H9 (cell line): ENCODE measurements at regions not wholly inside any gene's neighbourhood (a gene's known extent, or its start where the extent isn't known, plus 50 kb on each side); places are given as distances from the start of the nearest gene placed in this dataset.

ENCODE experiments used
- DNase-seq: peaks from one replicate; pipeline ENCODE4 v3.0.0-alpha.2; 2017
- H2AFZ ChIP-seq: one replicate; pipeline ENCODE4 v1.6.1; 2013; ENCODE audit warnings: mild to moderate bottlenecking, low read length, control low read depth, moderate library complexity
- H2AK5ac ChIP-seq: 2 replicates; pipeline ENCODE4 v1.6.1; 2013; ENCODE audit warnings: low read length, control low read depth, mixed read lengths; ENCODE audit not compliant: insufficient read length
- H2BK120ac ChIP-seq: one replicate; pipeline ENCODE4 v1.6.1; 2013; ENCODE audit warnings: low read depth, mild to moderate bottlenecking, low read length, control low read depth, inconsistent platforms; ENCODE audit not compliant: poor library complexity, severe bottlenecking
- H2BK12ac ChIP-seq: 2 replicates; pipeline ENCODE4 v1.6.1; 2013; ENCODE audit warnings: low read length, control low read depth, mixed read lengths, low read depth; ENCODE audit not compliant: insufficient read length
- H2BK15ac ChIP-seq: 2 replicates; pipeline ENCODE4 v1.6.1; 2013; ENCODE audit warnings: low read depth, low read length, control low read depth
- H2BK20ac ChIP-seq: one replicate; pipeline ENCODE4 v1.6.1; 2013; ENCODE audit warnings: low read depth, mild to moderate bottlenecking, low read length, control low read depth, inconsistent platforms; ENCODE audit not compliant: poor library complexity, severe bottlenecking
- H2BK5ac ChIP-seq: 2 replicates; pipeline ENCODE4 v1.6.1; 2013; ENCODE audit warnings: low read length, control low read depth, mixed read lengths; ENCODE audit not compliant: insufficient read length
- H3K14ac ChIP-seq: 2 replicates; pipeline ENCODE4 v1.6.1; 2013; ENCODE audit warnings: low read length, control low read depth; ENCODE audit not compliant: insufficient read depth
- H3K18ac ChIP-seq: 2 replicates; pipeline ENCODE4 v1.6.1; 2013; ENCODE audit warnings: low read depth, mild to moderate bottlenecking, mixed read lengths, low read length, control low read depth; ENCODE audit not compliant: insufficient read length
- H3K23ac ChIP-seq: 2 replicates; pipeline ENCODE4 v1.6.1; 2013; ENCODE audit warnings: low read length, control low read depth, mixed read lengths, low read depth; ENCODE audit not compliant: insufficient read length
- H3K23me2 ChIP-seq: 2 replicates; pipeline ENCODE4 v1.6.1; 2013; ENCODE audit warnings: low read depth, mild to moderate bottlenecking, mixed read lengths, low read length, control low read depth; ENCODE audit not compliant: insufficient read length, poor library complexity, severe bottlenecking
- H3K27ac ChIP-seq: 2 replicates; pipeline ENCODE4 v1.5.1; 2013; ENCODE audit warnings: low read length, control low read depth, mixed read lengths, low read depth; ENCODE audit not compliant: insufficient read length
- H3K27me3 ChIP-seq: 2 replicates; pipeline ENCODE4 v1.6.1; 2013; ENCODE audit warnings: low read length, control low read depth, inconsistent platforms; ENCODE audit not compliant: insufficient read depth
- H3K4ac ChIP-seq: 2 replicates; pipeline ENCODE4 v1.6.1; 2013; ENCODE audit warnings: low read depth, mild to moderate bottlenecking, control low read depth, inconsistent platforms, low read length, moderate library complexity
- H3K4me1 ChIP-seq: 2 replicates; pipeline ENCODE4 v1.6.1; 2013; ENCODE audit warnings: low read length, control low read depth, inconsistent platforms; ENCODE audit not compliant: insufficient read depth
- H3K4me2 ChIP-seq: 2 replicates; pipeline ENCODE4 v1.6.1; 2013; ENCODE audit warnings: low read length, control low read depth, mixed read lengths; ENCODE audit not compliant: insufficient read length, insufficient read depth
- H3K56ac ChIP-seq: 2 replicates; pipeline ENCODE4 v1.6.1; 2013; ENCODE audit warnings: low read depth, mild to moderate bottlenecking, mixed read lengths, low read length, control low read depth; ENCODE audit not compliant: insufficient read length
- H3K79me1 ChIP-seq: 2 replicates; pipeline ENCODE4 v1.6.1; 2013; ENCODE audit warnings: low read depth, mild to moderate bottlenecking, moderate library complexity, low read length, control low read depth, inconsistent platforms; ENCODE audit not compliant: insufficient read depth, poor library complexity, severe bottlenecking
- H3K79me2 ChIP-seq: 2 replicates; pipeline ENCODE4 v1.6.1; 2013; ENCODE audit warnings: low read length, control low read depth, inconsistent platforms; ENCODE audit not compliant: insufficient read depth
- H3K9ac ChIP-seq: 2 replicates; pipeline ENCODE4 v1.6.1; 2013; ENCODE audit warnings: low read length, control low read depth, mixed read lengths; ENCODE audit not compliant: insufficient read length; ENCODE audit errors: extremely low read depth
- H3K9me3 ChIP-seq: one replicate; pipeline ENCODE4 v1.6.1; 2013; ENCODE audit warnings: low read depth, low read length, inconsistent platforms; ENCODE audit not compliant: control insufficient read depth
- H3T11ph ChIP-seq: one replicate; pipeline ENCODE4 v1.6.1; 2013; ENCODE audit warnings: mild to moderate bottlenecking, low read length, control low read depth, inconsistent platforms
- H4K20me1 ChIP-seq: one replicate; pipeline ENCODE4 v1.6.1; 2013; ENCODE audit not compliant: control insufficient read depth, insufficient read length, insufficient read depth
- H4K5ac ChIP-seq: 2 replicates; pipeline ENCODE4 v1.6.1; 2013; ENCODE audit warnings: low read depth, mild to moderate bottlenecking, mixed read lengths, low read length, control low read depth; ENCODE audit not compliant: insufficient read length
- H4K8ac ChIP-seq: replicated peaks from 2 replicates; pipeline ENCODE4 v1.6.1; 2013; ENCODE audit warnings: low read length, control low read depth, mixed read lengths, low read depth; ENCODE audit not compliant: insufficient read length
- H4K91ac ChIP-seq: 2 replicates; pipeline ENCODE4 v1.6.1; 2013; ENCODE audit warnings: low read depth, mild to moderate bottlenecking, moderate library complexity, mixed read lengths, low read length, control low read depth; ENCODE audit not compliant: insufficient read length
- H3K27ac Mint-ChIP-seq, 3 experiments: 2 replicates in 2 of 3; 3 replicates in 1 of 3; pipeline ENCODE4 v1.8.0; 2020 to 2021; ENCODE audit warnings: mixed read lengths in 3 of 3, mild to moderate bottlenecking in 1 of 3, moderate library complexity in 1 of 3
- H3K27me3 Mint-ChIP-seq: 2 replicates; pipeline ENCODE4 v1.8.0; 2021; ENCODE audit warnings: low read depth, mild to moderate bottlenecking, moderate library complexity, mixed read lengths
- H3K36me3 Mint-ChIP-seq, 3 experiments: 2 replicates in 2 of 3; 3 replicates in 1 of 3; pipeline ENCODE4 v1.8.0; 2020 to 2021; ENCODE audit warnings: low read depth in 3 of 3, mixed read lengths in 3 of 3; ENCODE audit not compliant: insufficient read depth in 1 of 3
- H3K4me1 Mint-ChIP-seq, 2 experiments: 2 replicates each; pipeline ENCODE4 v1.8.0; 2020; ENCODE audit warnings: mixed read lengths in 2 of 2
- H3K4me3 Mint-ChIP-seq, 2 experiments: 2 replicates in 1 of 2; 3 replicates in 1 of 2; pipeline ENCODE4 v1.8.0; 2020 to 2021; ENCODE audit warnings: mild to moderate bottlenecking in 2 of 2, mixed read lengths in 2 of 2, moderate library complexity in 1 of 2
- H3K9me3 Mint-ChIP-seq, 2 experiments: 2 replicates in 1 of 2; 3 replicates in 1 of 2; pipeline ENCODE4 v1.8.0; 2020; ENCODE audit warnings: mild to moderate bottlenecking in 2 of 2, mixed read lengths in 2 of 2, moderate library complexity in 1 of 2
- WGBS: extraction: QIAGEN DNeasy Blood & Tissue Kit; methylation state at CpG from one replicate; pipeline ENCODE4 v1.1.7; 2013; ENCODE audit warnings: missing lambda C conversion rate, low lambda C conversion rate, mixed read lengths; ENCODE audit not compliant: insufficient read length; ENCODE audit errors: extremely low coverage; 5-methylcytosine and 5-hydroxymethylcytosine counted together
- TF ChIP-seq, protein P1 (sequence below): fragments of 200-600 bp; sonication (generic); conservative IDR thresholded peaks from 3 replicates; pipeline ENCODE4 v1.8.0; 2021; ENCODE audit warnings: antibody characterized with exemption, mild to moderate bottlenecking

- Histone ChIP-seq H3K79me2 (no peaks in the 10 kb centered on the region), H4K5ac (no peak overlapping the region), H3K4me2 (no peak overlapping the region), H3K14ac (no peak overlapping the region), H3K4ac (no peak overlapping the region), H2BK5ac (no peak overlapping the region), H3T11ph (no peak overlapping the region), H2AK5ac (no peak overlapping the region), H2BK120ac (no peak overlapping the region), H2BK12ac (no peak overlapping the region), H2AFZ (no peak overlapping the region), H3K23me2 (no peaks in the 10 kb centered on the region), H3K18ac (no peak overlapping the region), H3K9me3 (no peaks in the 10 kb centered on the region), H3K4me1 (peaks cover 2% of the 10 kb centered on the region; the same call in 1 of the 2 replicates), H2BK20ac (no peak overlapping the region), H3K27me3 (no peaks in the 10 kb centered on the region), H4K20me1 (no peaks in the 10 kb centered on the region), H3K9ac (no peak overlapping the region), H3K27ac (no peak overlapping the region), H3K79me1 (no peaks in the 10 kb centered on the region), H3K56ac (no peak overlapping the region), H4K91ac (no peak overlapping the region), H3K23ac (no peak overlapping the region), H2BK15ac (no peak overlapping the region), H4K8ac (no peak overlapping the region)
- H3K36me3 Mint-ChIP-seq = peaks cover 2 to 7% (median 7%) of the 10 kb centered on the region in 3 experiments
- H3K27me3 Mint-ChIP-seq = no peaks in the 10 kb centered on the region; the same call in 1 of the 2 replicates
- peaks cover 0 to 4% of the 10 kb centered on the region in 2 experiments; a peak in 2 of 4 replicates for H3K4me1 Mint-ChIP-seq
- TF ChIP-seq, protein P1, sequence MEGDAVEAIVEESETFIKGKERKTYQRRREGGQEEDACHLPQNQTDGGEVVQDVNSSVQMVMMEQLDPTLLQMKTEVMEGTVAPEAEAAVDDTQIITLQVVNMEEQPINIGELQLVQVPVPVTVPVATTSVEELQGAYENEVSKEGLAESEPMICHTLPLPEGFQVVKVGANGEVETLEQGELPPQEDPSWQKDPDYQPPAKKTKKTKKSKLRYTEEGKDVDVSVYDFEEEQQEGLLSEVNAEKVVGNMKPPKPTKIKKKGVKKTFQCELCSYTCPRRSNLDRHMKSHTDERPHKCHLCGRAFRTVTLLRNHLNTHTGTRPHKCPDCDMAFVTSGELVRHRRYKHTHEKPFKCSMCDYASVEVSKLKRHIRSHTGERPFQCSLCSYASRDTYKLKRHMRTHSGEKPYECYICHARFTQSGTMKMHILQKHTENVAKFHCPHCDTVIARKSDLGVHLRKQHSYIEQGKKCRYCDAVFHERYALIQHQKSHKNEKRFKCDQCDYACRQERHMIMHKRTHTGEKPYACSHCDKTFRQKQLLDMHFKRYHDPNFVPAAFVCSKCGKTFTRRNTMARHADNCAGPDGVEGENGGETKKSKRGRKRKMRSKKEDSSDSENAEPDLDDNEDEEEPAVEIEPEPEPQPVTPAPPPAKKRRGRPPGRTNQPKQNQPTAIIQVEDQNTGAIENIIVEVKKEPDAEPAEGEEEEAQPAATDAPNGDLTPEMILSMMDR = no peak
- peaks cover 0 to 3% of the 10 kb centered on the region in 2 experiments; a peak in 1 of 5 replicates for H3K9me3 Mint-ChIP-seq
- H3K4me3 Mint-ChIP-seq = no peak overlapping the region
- WGBS = no CpG with 5 or more reads among the region's 1 CpG
- no peak overlapping the region for H3K27ac Mint-ChIP-seq
- DNase-seq = no peak
Measured at GRCh38 chr5:111649516-111649915, 107.5 kb downstream of the NREP start.
